GM18909 (cell line): ENCODE measurements at regions not wholly inside any gene's neighbourhood (a gene's known extent, or its start where the extent isn't known, plus 50 kb on each side); places are given as distances from the start of the nearest gene placed in this dataset.

Experiments used
- ATAC-seq: cut with Tn5 transposase; IDR thresholded peaks from one replicate; pipeline ENCODE4 v1.9.1; 2021; ENCODE audit warnings: mild to moderate bottlenecking; ENCODE audit not compliant: unreplicated experiment, poor library complexity

DNA sequence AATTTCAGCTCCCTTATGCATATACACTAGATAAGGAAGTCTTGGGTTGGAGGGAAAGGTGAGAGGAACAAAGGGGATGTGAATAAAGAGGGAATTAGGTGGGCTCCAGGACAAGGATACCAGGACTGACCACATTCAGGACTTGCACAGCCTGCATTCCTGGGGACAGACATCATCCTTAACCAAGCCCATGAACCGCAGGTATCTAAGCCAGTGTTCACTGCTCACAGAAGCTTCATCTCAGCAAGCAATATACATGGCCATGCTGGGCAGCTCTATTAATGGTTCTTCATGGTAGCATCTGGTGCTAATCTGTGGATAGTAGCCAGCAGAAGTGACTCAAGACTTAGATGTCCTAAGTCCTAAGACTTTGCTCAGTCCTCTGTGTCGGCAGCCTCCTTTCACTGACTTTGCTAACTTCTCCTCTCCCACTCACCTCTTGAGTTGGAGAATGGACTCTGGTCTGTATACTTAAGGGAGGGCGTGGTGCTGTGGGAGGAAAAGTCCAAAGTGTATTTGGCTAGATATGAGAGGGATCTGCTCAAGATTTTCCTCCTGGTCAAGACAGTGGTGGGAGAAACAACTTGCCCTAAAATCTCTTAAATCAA lies 136.1 kb downstream of the ASCL1 start:
- no peak for ATAC-seq

DNA sequence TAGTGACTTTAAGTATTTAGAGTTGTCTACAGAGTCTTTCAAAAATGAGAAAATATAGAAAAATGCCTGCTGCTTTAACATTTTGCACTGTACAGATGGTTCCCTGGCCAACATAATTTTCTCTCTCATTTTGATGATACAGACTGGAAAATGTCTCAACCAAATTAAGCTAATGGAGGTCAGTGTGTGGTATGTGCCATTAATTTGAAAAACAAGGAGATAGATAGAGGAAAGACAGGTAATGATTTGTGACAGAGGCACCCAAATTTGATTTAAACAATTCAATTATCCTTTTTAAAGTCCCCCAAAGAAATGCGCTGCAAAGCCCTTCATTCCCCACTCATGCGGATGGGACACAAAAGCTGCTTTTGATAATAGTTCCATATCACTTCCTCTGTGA lies 140.0 kb downstream of the ASCL1 start:
- ATAC-seq = no peak

DNA sequence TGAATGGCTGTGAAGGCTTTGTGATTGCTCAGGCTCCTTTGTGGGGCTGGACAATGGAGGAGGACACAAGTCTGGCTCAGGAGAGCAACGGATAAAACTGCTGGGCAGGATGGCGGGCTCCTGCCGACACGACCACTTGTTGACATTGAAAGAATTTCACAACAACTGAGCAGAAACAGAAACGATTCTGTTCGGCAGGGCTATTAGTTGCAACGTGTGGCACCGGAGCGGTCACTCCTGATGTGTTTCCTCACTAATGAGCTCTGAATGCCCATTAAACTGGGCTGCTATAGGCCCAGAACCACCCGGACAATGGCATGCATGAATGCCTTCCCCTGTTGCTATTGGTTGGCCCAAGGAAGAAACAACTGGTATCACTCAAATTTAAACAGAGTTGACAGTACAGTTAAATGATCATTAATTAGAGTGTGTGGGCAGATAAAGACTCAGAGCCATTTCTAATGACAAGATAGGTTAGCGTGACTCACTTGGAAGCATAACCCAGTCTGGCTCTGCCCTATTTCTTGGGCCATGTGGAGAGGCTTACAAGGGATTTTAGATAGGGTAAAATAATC lies 142.9 kb downstream of the ASCL1 start:
- no peak for ATAC-seq

DNA sequence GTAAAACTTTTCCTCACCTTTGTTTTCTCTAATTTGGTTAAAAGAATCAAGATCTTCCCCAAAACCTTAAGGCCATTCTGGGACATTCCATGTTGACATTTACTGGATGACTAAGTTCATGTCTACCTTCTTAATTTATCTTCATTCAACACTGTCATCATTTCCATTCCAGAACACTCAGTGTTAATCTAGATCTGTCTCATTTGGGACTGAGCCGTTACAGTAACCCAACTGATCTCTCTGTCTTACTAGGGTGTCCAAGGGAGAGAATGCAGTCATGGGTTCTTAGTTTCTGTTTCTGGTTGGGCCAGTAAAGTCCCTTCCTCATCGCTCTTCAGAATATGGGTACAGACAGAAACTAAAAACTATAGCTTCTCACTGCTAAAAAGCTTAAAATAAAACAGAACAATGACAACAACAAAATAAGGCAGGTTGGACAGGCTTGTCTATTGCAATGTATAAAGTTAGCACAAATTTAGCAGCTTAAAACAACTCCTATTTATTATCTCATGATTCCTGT lies 144.8 kb downstream of the ASCL1 start:
- ATAC-seq = peak; percentile 78

DNA sequence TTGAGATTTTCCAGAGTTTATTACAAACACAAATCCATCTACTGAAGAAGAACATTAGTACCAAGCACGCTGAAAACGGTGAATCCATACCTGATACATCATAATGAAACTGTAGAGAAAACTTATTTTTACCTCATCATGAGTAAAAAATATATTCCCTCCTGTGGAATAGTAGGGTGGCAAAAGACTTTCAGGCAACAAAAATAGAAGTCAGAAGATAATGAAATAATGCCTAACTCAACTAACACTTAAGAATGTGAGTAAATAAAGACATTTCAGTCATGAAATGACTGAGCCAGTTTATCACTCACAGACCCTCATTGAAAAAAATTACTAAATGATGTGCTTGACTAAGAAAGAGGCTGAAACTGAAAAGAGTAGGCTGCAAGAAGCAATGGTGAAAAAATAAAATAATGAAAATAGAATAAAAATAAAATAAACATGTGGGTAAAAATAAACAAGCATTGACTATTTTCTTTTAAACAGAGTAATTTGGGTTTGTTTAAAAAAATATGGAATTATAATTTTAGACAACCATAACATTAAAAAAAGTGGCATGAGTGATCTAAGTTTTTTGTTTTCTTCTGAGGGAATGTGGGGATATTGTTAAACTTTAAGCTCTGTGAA lies 148.6 kb downstream of the ASCL1 start:
- peak; percentile 65 for ATAC-seq

DNA sequence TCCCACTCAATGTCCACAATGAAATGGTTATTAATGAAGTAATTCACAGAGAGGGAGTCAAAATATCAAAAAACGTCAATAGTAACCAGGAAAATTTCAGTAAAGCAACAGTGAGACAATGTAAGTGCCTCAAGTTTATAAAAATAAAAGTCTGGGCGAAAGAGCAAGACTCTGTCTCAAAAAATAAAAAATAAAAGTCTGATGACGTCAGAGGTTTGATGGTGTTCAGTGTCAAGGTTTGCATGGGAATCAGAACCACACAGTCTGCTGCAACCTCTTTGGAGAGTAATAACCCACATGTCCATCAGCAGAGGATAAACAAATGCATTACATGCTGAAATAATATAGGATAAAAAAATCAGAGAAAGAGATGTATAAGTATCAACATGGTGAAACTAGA lies 152.4 kb downstream of the ASCL1 start:
- ATAC-seq = no peak

DNA sequence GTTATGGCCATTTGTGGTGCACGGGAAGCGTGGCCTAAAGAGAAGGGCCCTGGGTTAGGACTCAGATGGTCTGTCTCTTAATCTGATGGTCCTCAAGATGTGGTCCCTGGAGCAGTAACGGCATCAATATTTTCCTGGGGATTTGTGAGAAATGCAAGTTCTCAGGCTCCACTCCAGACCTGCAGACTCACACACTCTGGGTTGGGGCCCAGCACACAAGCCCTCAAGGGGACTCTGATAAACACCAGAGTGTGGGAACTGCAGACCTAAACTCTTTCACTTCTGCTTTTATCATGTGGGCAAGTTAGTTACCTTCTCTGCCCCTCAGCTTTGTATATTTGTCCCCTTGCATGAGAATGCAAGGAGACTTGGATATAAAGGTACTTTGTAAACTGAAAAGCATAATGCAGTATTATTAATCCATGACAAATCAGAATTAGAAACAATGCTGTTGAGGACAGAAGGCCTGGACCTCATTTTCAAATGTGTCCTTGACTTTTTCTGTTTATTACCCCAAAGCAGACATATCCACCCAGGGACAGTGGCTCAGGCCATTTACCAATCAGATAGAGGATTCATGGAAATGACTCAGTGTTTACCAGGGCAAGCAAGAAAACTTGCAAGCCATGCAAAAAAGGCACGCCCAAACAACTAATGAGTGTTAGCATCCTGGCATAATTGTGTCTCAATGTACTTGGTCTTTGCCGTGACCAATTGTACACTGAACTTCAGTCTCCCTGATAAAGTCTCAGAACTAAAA lies 157.0 kb downstream of the ASCL1 start:
- ATAC-seq = peak; percentile 98

DNA sequence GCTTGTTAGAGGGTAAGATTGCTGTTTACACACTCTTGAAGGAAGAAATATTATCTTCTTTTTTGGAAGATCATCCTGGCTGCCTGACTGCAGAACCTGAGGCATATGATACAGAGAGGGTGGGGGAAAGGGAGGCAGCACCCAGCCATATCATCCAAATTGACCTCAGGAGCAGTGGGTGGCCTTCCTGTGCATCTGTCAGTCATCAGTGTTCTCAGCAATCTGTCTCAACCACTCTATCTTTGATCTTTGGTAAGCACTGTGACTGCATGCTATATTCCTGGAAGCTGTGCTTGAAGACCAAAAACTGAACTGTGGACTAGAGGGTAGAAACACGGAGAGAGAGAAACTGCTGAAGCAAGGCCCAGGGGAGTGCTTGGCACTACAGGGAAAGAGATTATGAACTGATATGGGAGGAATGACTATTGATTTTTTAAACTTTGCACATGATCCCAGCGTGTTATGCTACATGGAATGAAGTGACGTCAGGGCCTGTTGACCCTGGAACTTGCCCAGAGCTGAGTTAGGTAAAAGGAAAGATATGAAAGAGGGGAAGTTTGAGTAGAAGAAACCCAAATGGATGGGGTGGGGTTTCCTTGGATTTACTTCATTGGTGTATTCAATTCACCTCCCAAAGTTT lies 171.5 kb downstream of the ASCL1 start:
- no peak for ATAC-seq

DNA sequence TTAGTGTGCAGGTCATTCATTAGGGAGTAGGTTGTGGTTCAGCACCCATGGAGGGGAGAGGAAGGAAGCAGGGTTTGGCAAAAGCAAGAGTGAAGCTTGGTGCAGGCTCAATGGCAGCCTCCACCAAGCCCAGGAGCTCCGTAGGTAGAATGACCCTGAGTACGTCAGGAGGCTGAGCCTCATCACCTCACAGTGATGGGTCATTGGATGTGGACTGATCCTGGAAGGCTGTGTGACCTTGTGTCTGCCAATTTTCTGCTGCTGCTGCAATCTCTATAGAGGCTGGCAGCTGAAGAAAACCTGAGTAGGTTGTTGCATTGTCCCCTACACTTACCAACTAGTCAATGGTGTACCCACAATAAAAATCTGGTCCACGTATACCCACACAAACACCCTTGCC lies 173.1 kb downstream of the ASCL1 start:
- no peak for ATAC-seq

DNA sequence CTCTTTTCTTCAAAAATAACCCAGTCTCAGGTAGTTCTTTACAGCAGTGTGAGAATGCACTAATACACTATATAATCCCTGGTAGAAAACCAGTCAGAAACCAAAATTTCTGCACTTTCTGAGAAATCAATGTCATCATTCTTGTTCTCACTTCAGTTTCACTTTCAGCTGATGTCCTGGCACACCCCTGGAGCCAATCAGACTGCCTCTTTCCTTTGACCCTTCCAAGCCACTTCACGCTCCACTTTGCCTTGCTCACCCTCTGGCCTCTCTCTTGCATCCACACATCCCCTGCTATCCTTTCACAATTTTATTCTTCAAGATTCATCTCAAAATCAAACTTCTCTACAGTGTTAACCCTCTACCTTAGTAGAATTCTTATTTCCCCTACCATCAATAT lies 181.1 kb downstream of the ASCL1 start:
- no peak for ATAC-seq

DNA sequence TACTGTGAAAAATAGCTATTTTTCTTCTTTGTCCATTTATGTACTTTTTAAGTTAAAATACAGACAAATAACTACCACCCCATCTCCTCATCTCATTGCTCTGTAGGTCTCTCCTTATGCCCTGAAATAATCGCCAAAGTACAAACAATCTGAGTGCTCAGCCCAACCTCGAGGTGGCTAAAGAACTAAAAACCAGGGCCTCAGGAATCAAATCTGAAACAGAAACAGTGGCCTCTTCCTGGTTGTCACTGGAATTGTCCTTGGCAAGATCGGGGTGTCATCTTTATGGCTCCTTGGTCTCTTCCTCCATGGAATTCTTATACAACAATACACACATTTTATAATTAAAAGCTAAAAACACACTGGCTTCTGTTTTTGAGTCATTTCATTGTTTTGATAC lies 182.4 kb downstream of the ASCL1 start:
- no peak for ATAC-seq

DNA sequence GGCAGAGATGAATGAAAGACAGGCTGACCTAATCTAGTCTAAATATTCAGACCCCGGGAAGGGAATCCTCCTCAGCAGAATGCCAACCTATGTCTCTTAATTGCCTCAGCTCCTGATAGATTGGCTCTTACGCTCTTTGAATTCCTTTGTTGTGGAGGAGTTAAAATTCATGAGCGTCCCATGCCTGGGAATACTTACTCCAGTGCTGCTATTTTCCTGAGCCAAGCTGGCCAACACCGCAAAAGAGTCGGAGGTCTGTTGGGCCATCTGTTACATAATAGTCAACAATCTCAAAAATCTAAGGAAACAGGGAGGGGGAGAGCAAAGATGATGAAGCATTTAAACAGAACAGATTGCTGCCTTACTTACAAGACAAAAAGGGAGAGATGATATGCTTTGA lies 182.8 kb downstream of the ASCL1 start:
- ATAC-seq = no peak

DNA sequence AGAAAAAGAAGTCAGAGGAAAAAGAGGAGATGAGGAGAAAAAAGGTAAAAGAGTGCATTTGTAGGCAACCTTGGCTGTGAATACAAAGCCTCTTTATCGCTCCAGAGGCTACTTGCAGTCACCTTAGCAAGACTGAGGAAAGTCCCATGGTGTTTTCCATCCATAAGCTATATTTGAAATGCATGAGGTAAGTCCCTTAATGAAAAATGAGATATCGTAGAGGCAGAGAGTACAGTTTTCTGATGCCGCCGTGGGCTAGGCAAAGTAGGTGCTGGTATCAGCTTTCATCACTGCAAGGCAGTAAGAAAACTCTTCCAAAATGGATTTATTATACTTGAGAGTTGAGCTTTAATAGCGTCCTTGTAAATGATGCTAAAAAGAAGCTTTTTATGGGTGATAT lies 186.8 kb downstream of the ASCL1 start:
- ATAC-seq = no peak

DNA sequence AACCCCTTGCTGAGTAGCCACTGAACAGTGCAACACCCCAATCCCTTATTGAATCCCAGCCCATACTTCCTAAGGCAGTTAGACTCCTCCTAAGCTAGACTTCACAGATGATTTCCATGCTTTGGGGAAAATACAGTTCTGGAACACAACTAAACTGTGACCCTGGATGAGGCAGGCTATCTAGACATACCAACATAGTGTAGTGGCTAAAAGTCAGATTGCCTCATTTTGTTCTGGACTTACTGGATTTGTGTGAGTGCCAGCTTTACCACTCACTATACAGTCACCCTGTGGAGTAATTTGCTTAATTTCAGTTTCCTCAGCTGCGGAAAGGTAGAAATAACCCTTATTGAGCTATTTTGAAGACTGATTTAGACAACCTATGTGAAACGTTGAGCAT lies 203.1 kb downstream of the ASCL1 start:
- ATAC-seq = no peak

DNA sequence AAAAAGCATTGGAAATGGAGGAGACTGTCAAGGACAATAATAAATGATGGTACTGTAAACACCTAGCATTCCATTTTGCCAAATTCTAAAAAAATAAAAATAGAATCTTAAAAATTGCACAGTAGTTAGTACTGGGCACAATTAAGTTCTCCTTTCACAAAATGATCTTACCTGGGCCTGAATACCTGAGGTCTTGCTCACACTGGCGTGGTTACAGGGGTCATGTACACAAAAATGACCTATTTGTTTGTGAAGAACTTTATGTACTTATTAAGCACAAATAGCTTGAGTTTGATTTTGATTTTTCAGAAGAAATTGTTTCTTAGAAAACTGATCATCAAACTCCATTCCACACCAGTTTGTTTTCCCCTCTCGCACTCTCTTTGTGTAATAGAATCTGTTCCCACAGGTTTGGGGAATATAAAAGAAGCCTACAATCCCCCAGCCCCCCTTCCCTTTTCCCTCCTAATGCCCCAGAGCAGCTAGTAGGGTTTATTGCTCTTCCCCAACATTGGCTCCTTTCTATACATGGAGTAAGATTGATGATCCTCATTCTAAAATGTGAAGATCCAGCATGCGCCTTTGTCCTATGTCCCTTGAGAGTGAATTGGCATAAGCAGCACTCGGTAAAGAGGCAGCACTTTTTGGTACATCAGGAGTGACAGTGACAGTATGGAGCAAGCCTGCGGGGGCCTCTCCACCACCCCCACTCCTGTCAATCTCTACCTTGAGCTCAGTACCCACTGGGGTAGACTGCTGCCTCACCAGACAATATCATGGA lies 204.3 kb downstream of the ASCL1 start:
- ATAC-seq = no peak

DNA sequence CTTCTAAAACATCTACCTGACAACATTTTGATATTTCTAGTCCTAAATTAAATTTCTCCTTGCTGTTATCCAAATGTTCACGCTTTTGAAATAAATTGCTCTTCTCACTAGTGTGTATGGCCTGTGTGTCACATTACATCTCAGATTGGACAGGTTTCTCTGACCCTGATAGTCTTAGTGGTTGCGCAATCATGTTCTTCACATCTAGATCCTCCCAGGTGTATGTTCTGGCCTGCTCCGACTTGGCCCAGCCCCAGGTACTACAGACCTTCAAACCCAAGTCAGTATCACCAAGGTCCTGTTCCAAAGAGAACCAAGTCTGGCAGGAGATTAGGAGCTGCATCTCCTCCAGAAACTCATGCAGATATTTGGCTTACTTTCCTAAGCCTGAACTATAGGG lies 209.5 kb downstream of the ASCL1 start:
- no peak for ATAC-seq

DNA sequence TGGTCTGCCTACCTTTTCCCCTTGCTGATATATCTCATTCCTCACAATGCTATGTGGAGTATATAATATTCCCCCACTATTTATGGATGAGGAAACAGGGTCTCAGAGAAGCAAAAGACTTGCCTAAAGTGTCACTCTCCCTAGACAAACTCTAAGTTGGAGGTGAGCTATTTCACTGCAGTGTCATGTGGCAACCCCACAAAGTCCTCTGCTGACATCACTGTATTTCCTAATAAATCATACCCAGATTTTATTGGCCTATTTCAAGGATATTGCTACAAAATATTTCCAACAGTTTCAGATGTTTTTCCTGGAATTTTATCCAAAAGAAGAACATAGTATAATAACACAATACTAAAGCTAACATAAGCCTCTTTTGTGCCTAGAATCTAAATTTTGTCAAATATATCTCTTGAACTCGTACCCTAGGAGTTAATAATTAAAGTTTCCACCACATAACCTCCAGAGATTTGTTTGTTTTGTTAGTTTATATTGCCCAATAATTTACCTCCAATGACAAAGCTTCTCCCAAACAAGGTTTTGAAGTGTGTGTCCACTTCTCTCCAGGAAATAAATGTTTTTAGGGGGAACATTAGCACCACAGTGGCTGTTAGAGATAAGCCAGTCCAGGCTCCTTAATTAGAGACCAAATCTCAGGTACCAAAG lies 215.1 kb downstream of the ASCL1 start:
- ATAC-seq = no peak

DNA sequence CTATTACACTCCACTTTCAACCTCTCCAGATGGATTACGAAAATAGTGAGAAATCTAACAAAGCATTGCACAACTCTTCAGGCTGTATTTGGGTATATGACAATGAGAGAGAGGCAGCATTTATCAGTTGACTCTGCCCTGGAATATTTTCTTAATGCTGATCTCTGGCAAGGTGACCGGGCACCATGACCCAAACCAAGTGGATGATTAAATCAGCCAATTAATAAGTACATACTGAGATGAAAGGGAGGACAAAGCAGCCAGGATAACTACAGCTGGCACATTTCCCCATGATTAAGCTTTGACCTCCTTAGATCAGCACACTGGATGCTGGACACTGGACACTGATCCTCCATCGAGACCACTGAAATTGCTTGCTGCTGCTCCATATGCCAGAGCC lies 218.2 kb downstream of the ASCL1 start:
- no peak for ATAC-seq

DNA sequence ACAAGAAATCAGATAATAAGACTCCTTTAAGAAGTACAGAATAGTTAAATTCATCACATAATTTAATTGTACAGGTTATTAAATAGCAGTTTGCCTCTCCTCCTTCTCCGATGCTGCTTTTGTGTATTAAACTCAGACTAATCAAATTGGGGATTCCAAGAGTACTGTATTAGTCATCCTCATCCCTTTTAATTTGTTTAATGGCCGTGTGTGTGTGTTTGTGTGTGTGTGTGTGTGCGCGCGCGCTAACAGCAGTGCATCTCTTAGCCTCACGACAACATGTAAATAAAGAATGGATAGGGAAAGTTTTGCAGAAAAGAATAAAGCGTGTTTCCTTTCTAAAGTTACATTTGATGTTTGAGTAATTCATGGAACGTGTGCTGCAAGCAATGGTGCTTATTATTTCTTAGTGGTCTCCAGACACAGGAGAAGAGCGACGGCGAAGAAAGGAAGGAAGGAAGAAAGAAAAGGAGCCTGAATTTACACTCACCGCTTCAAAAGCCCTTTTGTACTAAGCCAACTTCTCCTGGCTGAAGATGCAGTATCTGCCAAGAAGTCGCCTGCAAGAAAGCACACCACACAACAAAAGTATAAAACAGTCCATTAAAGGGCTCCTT lies 220.3 kb downstream of the ASCL1 start:
- ATAC-seq = no peak
